ENCODE measurements at regions not wholly inside any gene's neighbourhood (a gene's known extent, or its start where the extent isn't known, plus 50 kb on each side); places are given as distances from the start of the nearest gene placed in this dataset.

DNA sequence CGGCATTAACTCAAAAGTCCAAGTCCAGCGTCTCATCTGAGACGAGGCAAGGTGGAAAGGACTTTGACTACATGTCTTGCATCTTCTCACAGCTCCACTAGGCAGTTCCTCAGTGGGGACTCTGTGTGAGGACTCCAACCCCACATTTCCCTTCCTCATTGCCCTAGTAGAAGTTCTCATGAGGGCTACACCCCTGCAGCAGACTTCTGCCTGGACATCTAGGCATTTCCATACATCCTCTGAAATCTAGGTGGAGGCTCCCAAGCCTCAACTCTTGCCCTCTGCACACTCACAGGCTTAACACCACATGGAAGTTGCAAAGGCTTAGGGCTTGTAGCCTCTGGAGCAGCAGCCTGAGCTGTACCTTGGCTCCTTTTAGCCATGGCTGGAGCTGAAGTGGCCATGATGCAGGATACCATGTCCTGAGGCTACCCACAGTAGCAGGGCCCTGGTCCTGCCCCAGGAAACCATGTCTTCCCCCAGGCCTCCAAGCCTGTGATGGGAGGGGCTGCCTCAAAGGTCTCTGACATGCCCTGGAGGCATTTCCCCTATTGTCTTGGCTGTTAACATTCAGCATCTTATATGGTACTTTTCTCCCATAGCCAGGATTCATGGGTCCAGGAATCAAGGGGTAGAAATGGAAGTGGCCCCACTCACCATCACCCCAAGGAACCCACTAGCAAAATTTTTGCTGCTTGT, 194.6 kb upstream of the KCNG1 start:
- no peak for TF ChIP-seq POLR2A (IDR thresholded peaks at IDR 0.05; ENCODE audit: low read depth, low read length)
- TF ChIP-seq TAF1 (IDR thresholded peaks at IDR 0.05; ENCODE audit: low read depth, low read length), result no peak
- no peak for TF ChIP-seq POLR2AphosphoS5 (IDR thresholded peaks at IDR 0.05; ENCODE audit: low read depth, low read length)
